Mesendoderm (in vitro differentiated cells): ENCODE measurements at regions not wholly inside any gene's neighbourhood (a gene's known extent, or its start where the extent isn't known, plus 50 kb on each side); places are given as distances from the start of the nearest gene placed in this dataset.

ENCODE experiments used
- DNase-seq: peaks from one replicate; pipeline ENCODE4 v3.0.0; 2013
- H2AK5ac ChIP-seq: 2 replicates; pipeline ENCODE4 v1.6.1; 2013; ENCODE audit warnings: low read length, inconsistent platforms
- H2BK120ac ChIP-seq: 2 replicates; pipeline ENCODE4 v1.6.1; 2013; ENCODE audit warnings: low read depth, mild to moderate bottlenecking, low read length, moderate library complexity, mixed read lengths
- H2BK15ac ChIP-seq: replicated peaks from 2 replicates; pipeline ENCODE4 v1.6.1; 2013; ENCODE audit warnings: low read depth, mild to moderate bottlenecking, moderate library complexity
- H2BK5ac ChIP-seq: 2 replicates; pipeline ENCODE4 v1.6.1; 2013; ENCODE audit warnings: low read length, inconsistent platforms
- H3K18ac ChIP-seq: 2 replicates; pipeline ENCODE4 v1.6.1; 2013; ENCODE audit warnings: mild to moderate bottlenecking, low read length, mixed read lengths
- H3K23ac ChIP-seq: one replicate; pipeline ENCODE4 v1.6.1; 2013; ENCODE audit warnings: low read length
- H3K27ac ChIP-seq: 2 replicates; pipeline ENCODE4 v1.5.1; 2013; ENCODE audit warnings: low read depth, mild to moderate bottlenecking, inconsistent platforms, low read length, moderate library complexity
- H3K27me3 ChIP-seq: 2 replicates; pipeline ENCODE4 v1.6.1; 2013; ENCODE audit warnings: low read length, control low read depth, mild to moderate bottlenecking, inconsistent platforms; ENCODE audit not compliant: insufficient read depth, poor library complexity
- H3K36me3 ChIP-seq: 2 replicates; pipeline ENCODE4 v1.6.1; 2013; ENCODE audit warnings: low read length, inconsistent platforms; ENCODE audit not compliant: control insufficient read depth, insufficient read depth
- H3K4ac ChIP-seq: one replicate; pipeline ENCODE4 v1.6.1; 2013; ENCODE audit warnings: low read depth, mild to moderate bottlenecking, low read length, moderate library complexity
- H3K4me1 ChIP-seq: 2 replicates; pipeline ENCODE4 v1.6.1; 2013; ENCODE audit warnings: low read depth, low read length, inconsistent platforms; ENCODE audit not compliant: control insufficient read depth
- H3K4me2 ChIP-seq: 2 replicates; pipeline ENCODE4 v1.6.1; 2013; ENCODE audit warnings: low read length
- H3K4me3 ChIP-seq: 2 replicates; pipeline ENCODE4 v1.5.1; 2013; ENCODE audit warnings: mild to moderate bottlenecking, low read length
- H3K56ac ChIP-seq: one replicate; pipeline ENCODE4 v1.6.1; 2013; ENCODE audit warnings: low read length
- H3K79me1 ChIP-seq: 2 replicates; pipeline ENCODE4 v1.6.1; 2013; ENCODE audit warnings: low read length, inconsistent platforms
- H3K79me2 ChIP-seq: 2 replicates; pipeline ENCODE4 v1.6.1; 2013; ENCODE audit warnings: mild to moderate bottlenecking, low read length; ENCODE audit not compliant: control insufficient read depth, insufficient read depth
- H3K9ac ChIP-seq: 2 replicates; pipeline ENCODE4 v1.6.1; 2013; ENCODE audit warnings: low read length, inconsistent platforms
- H4K5ac ChIP-seq: one replicate; pipeline ENCODE4 v1.6.1; 2013; ENCODE audit warnings: low read length
- H4K8ac ChIP-seq: one replicate; pipeline ENCODE4 v1.6.1; 2013; ENCODE audit warnings: low read depth, mild to moderate bottlenecking, control low read depth, low read length, moderate library complexity
- WGBS: extraction: QIAGEN DNeasy Blood & Tissue Kit; methylation state at CpG from one replicate; pipeline ENCODE4 v1.1.7; 2013; ENCODE audit warnings: low lambda C conversion rate, missing lambda C conversion rate; ENCODE audit not compliant: insufficient coverage; ENCODE audit errors: extremely low coverage; 5-methylcytosine and 5-hydroxymethylcytosine counted together

GRCh38 chr2:172223601-172224054, 120.9 kb upstream of the DLX2 start:
- Histone ChIP-seq H3K23ac (no peak overlapping the region), H3K4ac (no peak overlapping the region), H3K56ac (no peak overlapping the region), H3K79me1 (no peaks in the 10 kb centered on the region), H4K5ac (no peak overlapping the region), H3K4me2 (no peak overlapping the region), H3K4me1 (no peaks in the 10 kb centered on the region), H3K27ac (no peak overlapping the region), H3K27me3 (no peaks in the 10 kb centered on the region), H2BK120ac (no peak overlapping the region), H3K18ac (no peak overlapping the region), H2BK15ac (no peak overlapping the region), H3K9ac (no peak overlapping the region), H3K4me3 (no peak overlapping the region), H2BK5ac (no peak overlapping the region), H3K36me3 (no peaks in the 10 kb centered on the region), H4K8ac (no peak overlapping the region), H2AK5ac (no peak overlapping the region), H3K79me2 (no peaks in the 10 kb centered on the region)
- no peak for DNase-seq
- no CpG with 5 or more reads among the region's 5 CpGs for WGBS

- Histone ChIP-seq H3K27ac (no peak overlapping the region), H2BK15ac (no peak overlapping the region), H3K23ac (no peak overlapping the region), H3K4me3 (no peak overlapping the region), H2BK120ac (no peak overlapping the region), H3K36me3 (no peaks in the 10 kb centered on the region), H4K5ac (no peak overlapping the region), H3K56ac (no peak overlapping the region), H3K79me2 (no peaks in the 10 kb centered on the region), H3K4me1 (no peaks in the 10 kb centered on the region), H2AK5ac (no peak overlapping the region), H3K18ac (no peak overlapping the region), H3K4me2 (no peak overlapping the region), H3K9ac (no peak overlapping the region), H3K4ac (no peak overlapping the region), H4K8ac (no peak overlapping the region), H2BK5ac (no peak overlapping the region), H3K27me3 (no peaks in the 10 kb centered on the region), H3K79me1 (no peaks in the 10 kb centered on the region)
- no peak for DNase-seq
- no CpG with 5 or more reads among the region's 3 CpGs for WGBS
Measured at GRCh38 chr2:172225786-172226185, 123.1 kb upstream of the DLX2 start.

GRCh38 chr2:172226244-172227061, 123.8 kb upstream of the DLX2 start:
- H2AK5ac ChIP-seq = no peak overlapping the region
- H4K5ac ChIP-seq = no peak overlapping the region
- no peak for DNase-seq
- no peak overlapping the region for H2BK15ac ChIP-seq
- H3K27me3 ChIP-seq = no peaks in the 10 kb centered on the region
- WGBS = no CpG with 5 or more reads among the region's 9 CpGs
- no peak overlapping the region for H4K8ac ChIP-seq
- H3K4me1 ChIP-seq = no peaks in the 10 kb centered on the region
- no peak overlapping the region for H3K4me3 ChIP-seq
- H3K27ac ChIP-seq = no peak overlapping the region
- H3K23ac ChIP-seq = no peak overlapping the region
- no peaks in the 10 kb centered on the region for H3K79me1 ChIP-seq
- no peaks in the 10 kb centered on the region for H3K79me2 ChIP-seq
- H3K36me3 ChIP-seq = no peaks in the 10 kb centered on the region
- H2BK5ac ChIP-seq = no peak overlapping the region
- no peak overlapping the region for H2BK120ac ChIP-seq
- no peak overlapping the region for H3K4me2 ChIP-seq
- no peak overlapping the region for H3K9ac ChIP-seq
- no peak overlapping the region for H3K4ac ChIP-seq
- no peak overlapping the region for H3K56ac ChIP-seq
- no peak overlapping the region for H3K18ac ChIP-seq

- Histone ChIP-seq H3K23ac (no peak overlapping the region), H2BK5ac (no peak overlapping the region), H3K18ac (no peak overlapping the region), H2BK120ac (no peak overlapping the region), H3K27ac (no peak overlapping the region), H3K79me2 (no peaks in the 10 kb centered on the region), H3K36me3 (no peaks in the 10 kb centered on the region), H2AK5ac (no peak overlapping the region), H3K4me3 (no peak overlapping the region), H3K56ac (no peak overlapping the region), H3K27me3 (no peaks in the 10 kb centered on the region), H3K9ac (no peak overlapping the region), H3K4me1 (no peaks in the 10 kb centered on the region), H2BK15ac (no peak overlapping the region), H3K4ac (no peak overlapping the region), H4K5ac (no peak overlapping the region), H3K4me2 (no peak overlapping the region), H4K8ac (no peak overlapping the region), H3K79me1 (no peaks in the 10 kb centered on the region)
- no CpG with 5 or more reads among the region's 4 CpGs for WGBS
- no peak for DNase-seq
Measured at GRCh38 chr2:172227719-172228118, 125.0 kb upstream of the DLX2 start.

- Histone ChIP-seq H4K5ac (no peak overlapping the region), H3K36me3 (no peaks in the 10 kb centered on the region), H2AK5ac (no peak overlapping the region), H3K9ac (no peak overlapping the region), H3K27me3 (no peaks in the 10 kb centered on the region), H3K23ac (no peak overlapping the region), H3K79me2 (no peaks in the 10 kb centered on the region), H3K56ac (no peak overlapping the region), H2BK120ac (no peak overlapping the region), H3K18ac (no peak overlapping the region), H2BK15ac (no peak overlapping the region), H3K79me1 (no peaks in the 10 kb centered on the region), H4K8ac (no peak overlapping the region), H3K4me3 (no peak overlapping the region), H3K4me2 (no peak overlapping the region), H3K4me1 (no peaks in the 10 kb centered on the region), H2BK5ac (no peak overlapping the region), H3K27ac (no peak overlapping the region), H3K4ac (no peak overlapping the region)
- no peak for DNase-seq
- WGBS = no CpG with 5 or more reads among the region's 10 CpGs
Measured at GRCh38 chr2:172228177-172228808, 125.6 kb upstream of the DLX2 start.
